ENCODE measurements at regions not wholly inside any gene's neighbourhood (a gene's known extent, or its start where the extent isn't known, plus 50 kb on each side); places are given as distances from the start of the nearest gene placed in this dataset.
"Not testable (repeated sequence)": the region's sequence is repeated elsewhere in the genome, so short reads cannot be mapped to it uniquely, and the experiment has no call there.

DNA sequence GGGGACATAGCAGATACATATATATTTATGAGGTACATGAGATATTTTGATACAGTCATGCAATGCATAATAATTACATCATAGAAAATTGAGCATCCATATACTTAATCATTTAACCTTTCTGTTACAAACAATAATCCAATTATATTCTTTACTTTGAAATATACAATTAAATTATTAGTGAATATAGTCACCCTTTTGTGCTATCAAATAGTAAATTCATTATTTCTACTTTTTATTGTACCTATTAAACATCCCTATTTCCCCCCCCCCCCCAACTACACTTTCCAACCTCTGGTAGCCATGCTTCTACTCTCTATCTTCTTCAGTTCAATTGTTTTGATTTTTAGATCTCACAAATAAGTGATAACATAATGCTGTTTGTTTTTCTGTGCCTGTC is 719.1 kb downstream of the ZBBX start:
- no peak for FAIRE-seq

DNA sequence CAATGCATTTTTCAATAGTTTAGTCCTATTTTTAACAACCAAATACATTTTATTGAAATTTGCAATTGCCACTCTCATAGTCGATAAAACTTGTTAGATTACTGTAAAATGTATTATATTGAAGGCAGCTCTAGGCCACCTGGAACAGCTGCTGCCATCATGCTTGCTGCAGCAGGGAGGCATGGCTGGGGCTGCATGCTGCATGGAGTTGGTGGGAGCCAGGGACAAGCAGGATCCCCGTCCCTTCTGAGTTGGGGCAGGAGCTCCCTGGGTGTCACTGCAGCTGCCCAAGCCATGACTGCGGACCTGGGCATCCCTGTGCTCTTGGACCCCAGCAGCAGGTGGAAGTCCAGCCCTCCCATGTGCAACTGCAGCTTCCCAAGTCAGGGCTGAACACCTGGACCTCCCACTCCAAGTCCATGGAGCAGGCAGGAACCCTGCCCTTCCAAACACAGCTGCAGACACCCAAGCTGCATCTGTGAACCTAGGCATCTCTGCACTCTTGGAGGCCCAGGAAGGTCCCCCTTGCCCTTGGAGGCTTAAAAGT is 742.0 kb downstream of the ZBBX start:
- FAIRE-seq, result no peak

DNA sequence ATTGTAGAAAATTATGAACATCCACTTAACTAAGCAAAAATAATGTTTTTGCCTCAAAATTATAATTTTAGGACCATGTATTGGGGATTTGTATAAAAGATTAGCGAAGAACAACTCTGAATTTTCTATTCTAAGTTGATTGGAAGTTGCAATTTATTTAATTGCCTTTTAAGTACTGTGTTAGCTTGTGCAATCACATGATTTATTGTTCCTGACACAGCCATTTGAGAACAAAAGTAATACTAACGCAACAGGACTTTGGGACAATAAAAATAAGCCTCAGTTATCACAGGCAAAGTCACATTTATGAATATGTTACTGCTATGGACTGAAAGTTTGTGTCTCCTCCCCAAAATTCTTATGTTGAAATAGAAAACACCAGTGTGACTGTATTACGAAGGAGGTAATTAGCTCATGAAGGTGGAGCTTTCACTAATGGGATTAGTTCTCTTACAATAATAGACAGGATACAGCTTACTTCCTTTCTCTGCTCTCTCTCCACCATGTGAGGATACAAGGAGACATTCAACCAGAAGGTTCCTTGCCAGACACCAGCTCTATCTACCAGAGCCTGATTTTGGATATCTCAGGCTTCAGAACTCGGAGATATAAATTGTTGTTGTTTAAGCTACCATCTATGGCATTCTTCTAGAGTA is 745.9 kb downstream of the ZBBX start:
- no peak for FAIRE-seq

DNA sequence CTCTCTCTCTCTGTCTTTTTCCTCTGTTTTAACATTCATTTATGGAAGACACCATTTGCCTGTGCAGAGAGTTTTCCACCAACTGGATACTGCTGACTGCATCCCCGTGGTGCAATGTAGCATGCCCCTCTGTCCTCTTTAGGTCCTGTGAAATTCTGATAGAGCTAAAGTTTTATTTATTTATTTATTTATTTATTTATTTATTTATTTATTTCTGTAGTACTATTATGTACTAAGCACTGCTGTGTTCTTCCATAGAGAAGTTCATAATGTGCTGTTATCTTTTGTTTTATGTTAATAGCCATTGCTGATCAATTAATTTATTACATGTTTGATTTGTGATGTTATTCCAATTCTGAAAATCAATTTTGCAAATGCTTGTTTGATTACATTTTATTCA is 749.9 kb downstream of the ZBBX start:
- no peak for FAIRE-seq

DNA sequence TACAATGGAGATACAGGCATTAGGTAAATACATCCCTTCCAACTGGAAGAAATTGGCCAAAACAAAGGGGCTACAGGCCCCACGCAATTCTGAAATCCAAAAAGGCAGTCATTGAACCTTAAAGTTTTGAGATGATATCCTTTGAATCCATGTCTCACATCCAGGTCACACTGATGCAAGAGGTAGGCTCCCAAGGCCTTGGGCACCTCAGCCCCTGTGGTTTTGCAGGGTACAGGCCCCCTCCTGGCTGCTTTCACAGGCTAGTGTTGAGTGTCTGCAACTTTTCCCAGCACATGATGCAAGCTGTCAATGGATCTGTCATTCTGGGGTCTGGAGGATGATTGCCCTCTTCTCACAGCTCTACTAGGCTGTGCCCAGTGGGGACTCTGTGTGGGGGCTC is 766.7 kb downstream of the ZBBX start:
- FAIRE-seq, result no peak

DNA sequence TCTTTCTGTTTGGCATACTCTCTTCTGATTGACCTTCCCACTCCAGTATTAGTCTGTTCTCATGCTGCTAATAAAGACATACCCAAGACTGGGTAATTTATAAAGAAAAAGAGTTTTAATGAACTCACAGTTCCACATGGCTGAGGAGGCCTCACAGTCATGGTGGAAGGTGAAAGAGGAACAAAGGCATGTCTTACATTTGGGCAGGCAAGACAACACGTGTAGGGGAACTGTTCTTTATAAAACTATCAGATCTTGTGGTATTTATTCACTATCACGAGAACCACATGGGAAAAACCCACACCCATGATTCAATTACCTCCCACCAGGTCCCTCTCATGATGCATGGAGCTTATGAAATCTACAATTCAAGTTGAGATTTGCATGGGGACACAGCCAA is 767.3 kb downstream of the ZBBX start:
- not testable (repeated sequence) for FAIRE-seq

DNA sequence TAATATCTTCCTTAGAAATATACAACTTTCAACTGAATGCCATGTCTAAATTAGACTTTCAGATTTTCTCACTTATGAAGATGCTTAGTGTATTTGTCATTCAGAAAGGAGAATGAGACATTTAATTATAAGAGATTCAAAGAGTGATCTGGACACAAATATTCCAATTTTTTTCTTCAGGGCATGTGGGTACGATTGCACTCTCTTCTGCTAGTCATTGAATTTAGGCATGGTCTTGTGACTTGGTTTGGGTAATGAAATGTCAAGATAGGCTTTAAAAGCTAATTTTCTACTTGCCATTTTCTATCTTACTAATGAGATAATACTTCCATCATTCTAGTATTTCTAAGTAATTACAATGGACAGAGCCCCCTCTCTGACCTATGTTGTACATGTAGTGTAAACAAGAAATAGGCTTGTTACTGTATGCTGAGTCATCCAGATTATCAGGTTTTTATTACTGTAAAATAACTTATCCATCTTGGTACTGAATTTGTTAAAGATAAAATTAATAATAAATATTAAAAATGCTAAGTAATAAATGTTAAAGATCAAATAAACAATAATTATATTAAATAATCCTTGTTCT is 770.8 kb upstream of the BCHE start:
- FAIRE-seq, result no peak

DNA sequence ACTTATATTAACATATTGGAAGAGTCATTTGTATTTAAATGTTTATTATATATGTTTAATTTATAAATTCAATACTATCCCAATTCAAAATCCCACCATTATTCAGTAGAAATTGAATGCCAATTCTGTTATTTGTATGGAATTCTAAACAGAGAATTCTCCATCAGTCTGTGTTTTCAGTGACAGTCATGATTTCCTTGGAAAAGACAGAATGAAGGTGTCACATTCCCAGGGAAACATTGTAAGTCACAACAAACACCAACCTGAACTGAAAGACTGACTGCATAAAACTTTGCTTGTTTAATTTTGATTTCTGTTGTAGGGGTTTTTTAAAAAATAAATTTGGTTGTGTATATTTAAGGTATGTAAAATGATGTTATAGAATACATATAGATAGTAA is 769.8 kb upstream of the BCHE start:
- FAIRE-seq, result no peak

DNA sequence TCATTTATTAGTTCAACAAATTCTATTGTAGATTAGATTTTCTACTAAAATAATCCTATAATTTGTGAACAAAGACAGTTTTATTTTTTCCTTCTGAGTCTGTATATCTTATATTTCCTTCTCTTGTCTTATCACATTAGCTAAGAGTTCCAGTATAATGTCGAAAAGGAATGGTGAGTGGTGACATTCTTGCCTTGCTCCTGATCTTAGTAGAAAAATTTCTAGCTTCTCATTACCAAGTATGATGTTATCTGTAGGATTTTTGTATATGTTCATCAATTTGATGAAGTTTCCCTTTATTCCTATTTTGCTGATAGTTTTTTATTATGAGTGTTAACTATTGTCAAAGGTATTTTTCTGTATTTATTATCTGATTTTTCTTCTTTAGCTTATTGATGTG is 756.6 kb upstream of the BCHE start:
- no peak for FAIRE-seq

DNA sequence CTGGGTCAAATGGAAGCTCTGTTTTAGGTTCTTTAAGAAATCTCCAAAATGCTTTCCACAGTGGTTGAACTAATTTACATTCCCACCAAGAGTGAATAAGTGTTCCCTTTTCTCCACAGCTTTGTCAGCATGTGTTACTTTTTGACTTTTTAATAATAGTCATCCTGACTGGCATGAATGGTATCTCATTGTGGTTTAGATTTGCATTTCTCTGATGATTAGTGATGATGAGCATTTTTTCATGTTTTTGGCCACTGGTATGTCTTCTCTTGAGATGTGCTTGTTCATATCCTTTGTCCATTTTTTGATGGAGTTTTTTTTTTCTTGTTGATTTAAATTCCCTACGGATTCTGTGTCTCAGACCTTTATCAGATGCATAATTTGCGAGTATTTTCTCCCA is 745.0 kb upstream of the BCHE start:
- FAIRE-seq, result no peak

DNA sequence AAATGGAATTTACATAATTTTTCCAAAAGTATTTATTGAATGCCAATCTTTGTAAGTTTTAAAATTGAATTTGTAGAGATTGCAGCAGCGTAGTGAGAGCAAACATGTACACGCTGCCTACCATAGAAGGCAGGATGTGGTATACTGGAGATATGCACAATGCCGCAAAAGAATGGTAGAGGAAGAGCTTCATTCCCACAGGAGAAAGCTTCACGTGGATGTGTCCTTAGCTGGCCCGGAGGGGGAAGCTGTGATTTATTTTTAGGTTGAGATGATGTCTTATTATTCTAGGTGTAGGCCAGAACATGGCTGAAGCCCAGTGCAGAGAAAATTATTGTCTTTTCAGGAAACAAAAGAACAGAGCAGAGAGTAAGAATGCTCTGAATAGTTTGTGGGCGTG is 743.3 kb upstream of the BCHE start:
- FAIRE-seq, result no peak

DNA sequence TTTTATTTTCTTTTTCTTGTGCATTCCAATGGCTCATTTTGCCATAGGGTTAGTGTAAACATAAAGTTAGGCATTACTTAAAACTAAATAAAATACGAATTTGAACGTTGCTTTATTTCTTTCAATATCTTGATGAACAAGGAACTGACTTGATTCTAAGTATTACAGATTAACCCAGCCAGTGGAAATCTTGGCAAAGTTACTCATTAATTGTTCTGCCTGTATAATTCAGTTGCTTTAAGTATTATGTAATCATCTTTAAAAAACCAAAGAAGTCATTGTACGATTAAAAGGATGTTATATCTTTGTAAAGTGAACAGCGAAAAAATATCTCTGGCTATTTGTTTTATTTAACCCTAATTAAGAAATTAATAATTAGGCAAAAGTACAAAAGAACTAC is 737.9 kb upstream of the BCHE start:
- no peak for FAIRE-seq

DNA sequence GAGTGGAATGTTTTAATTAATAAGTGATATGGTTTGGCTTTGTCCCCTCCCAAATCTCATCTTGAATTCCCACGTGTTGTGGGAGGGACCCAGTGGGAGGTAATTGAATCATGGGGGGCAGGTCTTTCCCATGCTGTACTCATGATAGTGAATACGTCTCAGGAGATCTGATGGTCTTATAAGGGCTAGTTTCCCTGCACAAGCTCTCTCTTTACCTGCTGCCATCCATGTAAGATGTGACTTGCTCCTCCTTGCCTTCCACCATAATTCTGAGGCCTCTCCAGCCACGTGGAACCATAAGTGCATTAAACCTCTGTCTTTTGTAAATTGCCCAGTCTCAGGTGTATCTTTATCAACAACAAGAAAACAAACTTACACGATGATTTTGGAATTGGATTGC is 734.5 kb upstream of the BCHE start:
- not testable (repeated sequence) for FAIRE-seq

DNA sequence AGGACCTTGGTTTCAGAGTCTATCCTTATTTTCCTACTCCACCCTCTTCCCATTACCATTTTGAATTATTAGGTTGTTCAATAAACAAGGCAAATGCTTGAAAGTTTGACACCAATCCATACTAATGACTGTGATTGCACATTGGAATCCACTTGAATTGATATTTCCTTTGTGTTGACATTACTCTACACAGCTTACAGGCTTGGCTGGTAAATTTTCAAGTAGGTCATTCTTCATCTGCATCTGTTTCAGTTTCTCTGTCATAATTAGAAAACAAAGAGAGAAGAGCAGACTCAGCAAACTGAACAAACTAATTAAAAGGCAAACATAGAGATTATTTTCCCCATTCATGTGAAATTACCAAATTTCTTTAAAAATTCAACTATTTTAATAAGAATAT is 732.9 kb upstream of the BCHE start:
- no peak for FAIRE-seq

DNA sequence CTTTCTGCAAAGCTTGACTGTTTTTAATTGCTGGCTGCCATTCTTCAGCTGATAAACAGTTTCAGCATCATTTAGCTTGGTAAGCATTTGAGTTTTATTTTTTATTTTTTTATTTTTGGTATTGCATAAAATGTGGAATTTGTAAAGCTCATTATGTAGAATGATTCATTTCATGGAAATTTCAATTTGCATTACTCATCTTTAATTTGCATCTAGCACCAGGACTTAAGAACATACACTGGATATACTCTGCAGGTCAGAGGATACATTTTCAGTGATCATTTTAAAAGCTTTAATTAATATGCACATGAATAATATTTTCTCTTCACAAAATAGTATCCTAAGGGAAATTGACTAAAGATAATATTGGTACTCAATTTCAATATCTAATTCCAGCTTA is 732.4 kb upstream of the BCHE start:
- FAIRE-seq, result no peak

DNA sequence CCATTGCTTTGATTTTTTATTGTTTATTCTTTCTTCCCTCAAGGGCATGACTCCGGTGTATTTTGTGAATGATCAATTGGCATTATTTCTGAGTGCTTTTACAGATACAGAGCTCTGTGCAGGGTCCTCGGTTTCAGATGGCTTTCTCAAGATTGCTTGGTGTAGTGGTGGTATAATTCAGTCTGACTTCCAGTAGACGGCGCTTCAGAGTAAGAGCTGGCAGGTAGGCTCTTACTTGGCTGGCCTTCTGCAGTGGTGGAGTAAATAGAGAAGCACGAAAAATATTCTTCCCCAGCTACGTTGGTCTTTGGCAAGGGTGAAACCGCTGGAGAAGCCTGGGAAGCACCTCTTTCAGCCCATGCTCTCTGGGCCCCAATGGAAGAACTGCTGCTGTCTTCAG is 723.0 kb upstream of the BCHE start:
- no peak for FAIRE-seq

DNA sequence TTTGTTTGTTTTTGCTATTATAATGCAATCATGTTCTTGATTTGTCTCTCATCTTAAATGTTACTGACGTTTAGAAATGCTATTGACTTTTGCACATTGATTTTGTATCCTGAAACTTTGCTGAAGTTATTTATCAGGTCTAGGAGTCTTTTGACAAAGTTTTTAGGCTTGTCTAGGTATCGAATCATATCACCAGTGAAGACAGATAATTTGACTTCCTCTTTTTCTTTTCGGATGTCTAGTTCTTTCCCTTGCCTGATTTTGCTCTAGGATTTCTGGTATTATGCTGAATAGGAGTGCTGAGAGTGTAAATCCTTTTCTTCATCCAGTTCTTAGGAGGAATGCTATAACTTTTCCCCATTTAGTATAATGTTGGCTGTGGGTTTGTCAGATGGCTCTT is 719.7 kb upstream of the BCHE start:
- FAIRE-seq, result no peak

DNA sequence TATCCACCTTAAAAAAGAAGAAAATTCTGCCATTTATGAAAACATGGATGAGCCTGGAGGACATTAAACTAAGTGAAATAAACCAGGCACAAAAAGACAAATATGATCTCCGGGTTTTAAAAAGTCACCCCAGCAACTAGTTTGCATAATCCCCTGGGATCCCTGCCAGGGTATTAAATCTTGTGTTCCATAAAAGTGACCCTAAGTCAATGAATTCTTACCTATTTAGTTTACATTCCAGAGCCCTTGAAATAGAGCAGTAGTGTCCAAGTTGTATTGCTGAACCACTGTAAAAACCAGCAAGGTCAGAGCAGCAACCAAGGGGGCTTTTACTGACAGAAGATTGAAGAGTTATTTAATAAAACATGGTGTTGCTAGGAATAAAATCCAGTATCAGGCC is 716.8 kb upstream of the BCHE start:
- FAIRE-seq, result no peak

DNA sequence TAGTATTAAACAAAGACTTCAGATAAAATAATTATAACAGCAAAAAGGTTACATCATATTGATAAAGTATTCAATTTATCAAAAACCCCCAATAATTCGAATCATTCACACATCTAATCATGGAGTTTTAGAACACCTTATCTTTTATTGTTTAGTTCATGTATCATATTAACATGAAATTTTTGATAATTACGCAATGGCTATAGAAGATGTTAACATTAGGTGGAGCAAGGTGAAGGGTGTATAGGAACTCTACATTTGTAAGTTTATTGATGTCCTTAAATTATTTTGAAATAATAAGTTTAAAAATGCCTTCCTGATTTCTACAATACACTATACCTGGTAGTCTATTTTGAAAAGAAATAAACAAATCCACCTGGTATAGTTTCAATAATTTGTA is 696.5 kb upstream of the BCHE start:
- FAIRE-seq, result peak; percentile 8

DNA sequence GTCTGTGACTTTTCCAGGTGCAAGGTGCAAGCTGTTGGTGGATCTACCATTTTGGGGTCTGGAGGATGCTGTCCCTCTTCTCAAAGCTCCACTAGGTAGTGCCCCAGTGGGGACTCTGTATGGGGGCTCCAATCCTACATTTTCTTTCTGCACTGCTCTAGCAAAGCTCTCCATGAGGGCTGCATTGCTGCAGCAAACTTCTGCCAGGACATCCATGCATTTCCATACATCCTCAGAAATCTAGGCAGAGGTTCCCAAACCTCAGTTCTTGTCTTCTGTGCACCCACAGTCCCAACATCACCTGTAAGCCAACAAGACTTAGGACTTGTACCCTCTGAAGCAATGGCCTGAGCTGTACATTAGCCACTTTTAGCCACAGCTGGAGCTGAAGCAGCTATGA is 694.5 kb upstream of the BCHE start:
- no peak for FAIRE-seq

DNA sequence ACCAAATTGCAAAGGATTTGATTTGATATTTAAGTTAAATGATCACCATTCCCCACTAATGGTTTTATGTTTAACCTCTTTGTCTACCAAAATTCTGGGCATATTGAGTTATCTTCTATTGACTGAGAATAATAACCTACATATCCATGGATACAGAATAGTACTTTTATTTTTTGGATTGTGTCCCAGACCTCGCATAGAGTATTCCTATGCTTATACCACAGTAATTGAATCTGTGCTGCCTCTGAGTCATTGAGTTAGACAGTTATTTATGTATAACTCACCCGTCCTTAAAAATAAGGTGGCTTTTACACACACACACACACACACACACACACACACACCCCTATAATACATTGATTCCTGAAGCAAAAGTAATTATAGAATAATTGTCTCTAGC is 690.1 kb upstream of the BCHE start:
- no peak for FAIRE-seq

DNA sequence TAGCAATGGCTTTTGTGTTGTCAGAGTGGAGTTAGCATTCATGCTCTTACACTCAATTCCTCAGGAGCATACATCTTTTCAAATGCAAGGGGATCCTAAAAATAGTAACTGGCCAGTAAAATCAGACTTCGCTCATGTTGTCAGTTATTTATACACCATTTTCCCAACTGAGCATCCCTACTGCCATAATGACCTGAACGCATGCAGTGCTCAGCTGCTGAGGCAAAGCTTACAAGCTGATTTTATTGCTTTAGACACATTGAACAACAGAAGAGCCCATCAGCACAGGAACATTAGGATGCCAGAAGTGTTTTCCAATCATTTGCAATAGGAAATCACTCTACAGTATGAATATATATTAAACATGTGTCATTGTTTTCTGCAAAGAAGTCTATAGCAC is 689.7 kb upstream of the BCHE start:
- no peak for FAIRE-seq

DNA sequence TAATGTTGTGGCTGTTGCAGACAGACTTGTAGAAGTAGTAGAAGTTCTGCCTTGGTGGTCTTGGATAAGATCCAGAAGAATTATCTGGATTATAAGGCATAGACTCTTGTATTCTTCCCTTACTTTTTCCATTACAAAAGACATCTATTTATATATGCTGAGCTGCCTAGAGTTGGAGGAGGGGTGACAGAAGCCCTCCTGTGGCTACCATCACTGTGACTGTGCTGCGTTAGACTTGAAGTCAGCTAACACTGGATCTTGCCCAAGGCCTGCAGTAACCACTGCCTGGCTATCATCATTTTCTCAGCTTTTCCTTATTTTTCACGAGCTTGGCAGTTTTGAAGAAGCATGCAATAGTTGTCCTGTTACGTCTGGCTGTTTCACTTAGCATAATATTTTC is 684.8 kb upstream of the BCHE start:
- no peak for FAIRE-seq

DNA sequence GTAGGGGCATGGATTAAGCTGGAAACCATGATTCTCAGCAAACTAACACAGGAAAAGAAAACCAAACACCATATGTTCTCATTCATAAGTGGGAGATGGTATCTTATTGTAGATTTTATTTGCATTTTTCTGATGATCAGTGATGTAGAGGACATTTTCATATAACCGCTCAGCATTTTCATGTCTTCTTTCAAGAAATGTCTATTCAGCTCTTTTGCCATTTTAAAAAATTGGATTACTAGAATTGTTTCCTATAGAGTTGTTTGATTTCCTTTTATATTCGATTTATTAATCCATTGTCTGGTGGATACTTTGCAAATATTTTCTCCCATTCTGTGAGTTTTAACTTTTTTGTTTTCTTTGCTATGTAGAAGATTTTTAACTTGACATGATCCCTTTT is 682.2 kb upstream of the BCHE start:
- FAIRE-seq, result no peak

DNA sequence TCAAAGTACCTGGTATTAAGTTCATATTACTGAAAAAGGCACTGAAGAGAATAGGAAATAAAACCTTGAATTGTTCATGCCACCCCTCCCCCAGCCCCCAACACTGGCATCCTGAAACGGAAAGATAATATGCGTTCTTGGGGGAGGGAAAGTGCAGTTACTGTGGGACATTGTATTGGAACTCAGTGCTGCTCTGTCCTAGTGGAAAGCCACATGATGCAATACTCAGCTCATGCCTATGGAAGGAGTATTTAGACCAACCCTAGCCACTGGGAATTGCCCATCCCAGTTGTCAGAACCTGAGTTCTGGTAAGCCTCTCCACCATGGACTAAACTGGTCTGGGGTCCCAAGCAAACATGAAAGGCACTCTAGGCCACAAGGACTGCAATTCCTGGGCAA is 680.8 kb upstream of the BCHE start:
- no peak for FAIRE-seq
